SK-N-SH (cell line): ENCODE measurements at regions not wholly inside any gene's neighbourhood (a gene's known extent, or its start where the extent isn't known, plus 50 kb on each side); places are given as distances from the start of the nearest gene placed in this dataset.

Experiments used
- FOXM1 ChIP-seq: IDR thresholded peaks from 2 replicates; pipeline ENCODE4 v1.4.0; 2012; ENCODE audit warnings: low read depth, mild to moderate bottlenecking
- TF ChIP-seq, protein P1 (sequence below): fragments of 200-600 bp; sonication (generic); IDR thresholded peaks from 2 replicates; pipeline ENCODE4 v1.6.1; 2017; ENCODE audit warnings: antibody characterized with exemption, mild to moderate bottlenecking, moderate library complexity

DNA sequence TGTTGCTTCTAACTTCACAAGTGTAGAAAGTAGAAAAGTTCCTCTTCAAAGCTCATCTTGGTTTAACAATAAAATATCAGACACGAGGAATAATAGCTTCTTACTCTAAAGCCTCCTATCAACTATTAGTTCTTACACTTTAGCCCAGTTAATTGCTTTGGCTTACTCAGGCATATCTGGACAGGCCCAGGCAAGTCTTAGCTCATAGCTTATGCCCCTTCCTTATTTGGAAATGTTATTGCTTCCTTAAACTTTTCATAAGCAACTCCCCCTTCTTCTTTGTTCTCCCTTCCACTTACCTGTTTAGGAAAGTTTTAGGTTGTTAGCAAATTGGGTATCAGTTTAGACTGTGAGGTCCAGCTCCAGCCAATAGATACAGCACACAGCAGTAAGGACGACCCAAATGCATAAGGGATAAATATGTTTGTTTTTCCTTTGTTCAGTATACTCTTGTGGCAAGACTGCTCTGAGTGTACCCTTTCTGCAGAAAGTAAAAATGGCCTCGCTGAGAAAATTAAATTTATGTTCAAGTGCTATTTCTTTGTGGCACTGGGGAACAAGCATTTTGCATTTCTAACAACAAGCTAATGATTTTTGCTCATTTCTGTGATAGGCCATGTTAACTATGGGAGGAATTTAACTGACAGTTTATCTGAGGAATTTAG lies 162.1 kb downstream of the SMC2 start:
- TF ChIP-seq FOXM1, result no peak
- TF ChIP-seq, protein P1, sequence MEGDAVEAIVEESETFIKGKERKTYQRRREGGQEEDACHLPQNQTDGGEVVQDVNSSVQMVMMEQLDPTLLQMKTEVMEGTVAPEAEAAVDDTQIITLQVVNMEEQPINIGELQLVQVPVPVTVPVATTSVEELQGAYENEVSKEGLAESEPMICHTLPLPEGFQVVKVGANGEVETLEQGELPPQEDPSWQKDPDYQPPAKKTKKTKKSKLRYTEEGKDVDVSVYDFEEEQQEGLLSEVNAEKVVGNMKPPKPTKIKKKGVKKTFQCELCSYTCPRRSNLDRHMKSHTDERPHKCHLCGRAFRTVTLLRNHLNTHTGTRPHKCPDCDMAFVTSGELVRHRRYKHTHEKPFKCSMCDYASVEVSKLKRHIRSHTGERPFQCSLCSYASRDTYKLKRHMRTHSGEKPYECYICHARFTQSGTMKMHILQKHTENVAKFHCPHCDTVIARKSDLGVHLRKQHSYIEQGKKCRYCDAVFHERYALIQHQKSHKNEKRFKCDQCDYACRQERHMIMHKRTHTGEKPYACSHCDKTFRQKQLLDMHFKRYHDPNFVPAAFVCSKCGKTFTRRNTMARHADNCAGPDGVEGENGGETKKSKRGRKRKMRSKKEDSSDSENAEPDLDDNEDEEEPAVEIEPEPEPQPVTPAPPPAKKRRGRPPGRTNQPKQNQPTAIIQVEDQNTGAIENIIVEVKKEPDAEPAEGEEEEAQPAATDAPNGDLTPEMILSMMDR, result no peak
